ENCODE measurements at regions not wholly inside any gene's neighbourhood (a gene's known extent, or its start where the extent isn't known, plus 50 kb on each side); places are given as distances from the start of the nearest gene placed in this dataset.

GRCh38 chr12:60920841-60921495 lies 1325.1 kb downstream of the SLC16A7 start:
- TF ChIP-seq CTCF (IDR thresholded peaks at IDR 0.05), result no peak
- TF ChIP-seq POLR2A (IDR thresholded peaks at IDR 0.05), result no peak
